ENCODE measurements at regions not wholly inside any gene's neighbourhood (a gene's known extent, or its start where the extent isn't known, plus 50 kb on each side); places are given as distances from the start of the nearest gene placed in this dataset.
A peak's percentile ranks its signal among the peaks of the same experiment; 100 is the strongest.
"Not testable (repeated sequence)": the region's sequence is repeated elsewhere in the genome, so short reads cannot be mapped to it uniquely, and the experiment has no call there.

GRCh38 chr18:75728621-75729020 is 301.1 kb upstream of the SMIM21 start:
- WGBS (ENCODE audit: insufficient coverage), result 76% methylated on average over 2 of the region's 7 CpGs
- Histone ChIP-seq H3K4me1 (ENCODE audit: control insufficient read depth, insufficient read depth, low read length) (no peaks in the 10 kb centered on the region), H3K36me3 (ENCODE audit: control insufficient read depth, insufficient read depth, low read length) (no peaks in the 10 kb centered on the region), H3K9me3 (replicated peaks; ENCODE audit: control insufficient read depth, low read depth, low read length) (no peaks in the 10 kb centered on the region), H3K27ac (ENCODE audit: low read length) (no peak overlapping the region), H3K4me3 (ENCODE audit: low read length) (no peak overlapping the region), H3K27me3 (ENCODE audit: control insufficient read depth, insufficient read depth, low read length) (no peaks in the 10 kb centered on the region)
- no peak for DNase-seq

GRCh38 chr18:75727456-75727855 is 300.0 kb upstream of the SMIM21 start:
- no peak overlapping the region for H3K4me3 ChIP-seq (ENCODE audit: low read length)
- no peaks in the 10 kb centered on the region for H3K27me3 ChIP-seq (ENCODE audit: control insufficient read depth, insufficient read depth, low read length)
- H3K36me3 ChIP-seq (ENCODE audit: control insufficient read depth, insufficient read depth, low read length), result no peaks in the 10 kb centered on the region
- H3K27ac ChIP-seq (ENCODE audit: low read length), result no peak overlapping the region
- no peaks in the 10 kb centered on the region for H3K9me3 ChIP-seq (replicated peaks; ENCODE audit: control insufficient read depth, low read depth, low read length)
- peak; percentile 27 for DNase-seq
- WGBS (ENCODE audit: insufficient coverage), result 65% methylated on average over 6 of the region's 7 CpGs
- no peaks in the 10 kb centered on the region for H3K4me1 ChIP-seq (ENCODE audit: control insufficient read depth, insufficient read depth, low read length)

GRCh38 chr18:75723521-75724340 is 296.2 kb upstream of the SMIM21 start:
- 72% methylated on average over 4 of the region's 10 CpGs for WGBS (ENCODE audit: insufficient coverage)
- Histone ChIP-seq H3K9me3 (replicated peaks; ENCODE audit: control insufficient read depth, low read depth, low read length) (no peaks in the 10 kb centered on the region), H3K4me1 (ENCODE audit: control insufficient read depth, insufficient read depth, low read length) (no peaks in the 10 kb centered on the region), H3K27ac (ENCODE audit: low read length) (no peak overlapping the region), H3K27me3 (ENCODE audit: control insufficient read depth, insufficient read depth, low read length) (no peaks in the 10 kb centered on the region), H3K4me3 (ENCODE audit: low read length) (no peak overlapping the region), H3K36me3 (ENCODE audit: control insufficient read depth, insufficient read depth, low read length) (no peaks in the 10 kb centered on the region)
- DNase-seq, result no peak

- 71% methylated on average over 1 of the region's 3 CpGs for WGBS (ENCODE audit: insufficient coverage)
- no peak overlapping the region for H3K27ac ChIP-seq (ENCODE audit: low read length)
- no peak overlapping the region for H3K4me3 ChIP-seq (ENCODE audit: low read length)
- no peaks in the 10 kb centered on the region for H3K9me3 ChIP-seq (replicated peaks; ENCODE audit: control insufficient read depth, low read depth, low read length)
- no peaks in the 10 kb centered on the region for H3K4me1 ChIP-seq (ENCODE audit: control insufficient read depth, insufficient read depth, low read length)
- no peak for DNase-seq
- H3K27me3 ChIP-seq (ENCODE audit: control insufficient read depth, insufficient read depth, low read length), result no peaks in the 10 kb centered on the region
- no peaks in the 10 kb centered on the region for H3K36me3 ChIP-seq (ENCODE audit: control insufficient read depth, insufficient read depth, low read length)
Observed at GRCh38 chr18:75714766-75715165, 287.3 kb upstream of the SMIM21 start.

GRCh38 chr18:75712124-75712867 is 284.8 kb upstream of the SMIM21 start:
- DNase-seq; H3K4me3 ChIP-seq (ENCODE audit: low read length); H3K9me3 ChIP-seq (replicated peaks; ENCODE audit: control insufficient read depth, low read depth, low read length); H3K27ac ChIP-seq (ENCODE audit: low read length); H3K4me1 ChIP-seq (ENCODE audit: control insufficient read depth, insufficient read depth, low read length); H3K27me3 ChIP-seq (ENCODE audit: control insufficient read depth, insufficient read depth, low read length); H3K36me3 ChIP-seq (ENCODE audit: control insufficient read depth, insufficient read depth, low read length): not testable (repeated sequence)
- 94% methylated on average over 22 of the region's 24 CpGs for WGBS (ENCODE audit: insufficient coverage)

- no peak for DNase-seq
- Histone ChIP-seq H3K4me3 (ENCODE audit: low read length) (no peak overlapping the region), H3K27ac (ENCODE audit: low read length) (no peak overlapping the region), H3K4me1 (ENCODE audit: control insufficient read depth, insufficient read depth, low read length) (no peaks in the 10 kb centered on the region), H3K36me3 (ENCODE audit: control insufficient read depth, insufficient read depth, low read length) (no peaks in the 10 kb centered on the region), H3K9me3 (replicated peaks; ENCODE audit: control insufficient read depth, low read depth, low read length) (peaks cover 13% of the 10 kb centered on the region), H3K27me3 (ENCODE audit: control insufficient read depth, insufficient read depth, low read length) (no peaks in the 10 kb centered on the region)
- 80% methylated on average over 1 of the region's 4 CpGs for WGBS (ENCODE audit: insufficient coverage)
Observed at GRCh38 chr18:75700561-75700960, 273.1 kb upstream of the SMIM21 start.

- WGBS (ENCODE audit: insufficient coverage), result 83% methylated on average over 5 of the region's 7 CpGs
- no peak for DNase-seq
- no peaks in the 10 kb centered on the region for H3K36me3 ChIP-seq (ENCODE audit: control insufficient read depth, insufficient read depth, low read length)
- H3K4me3 ChIP-seq (ENCODE audit: low read length), result no peak overlapping the region
- peaks cover 13% of the 10 kb centered on the region for H3K9me3 ChIP-seq (replicated peaks; ENCODE audit: control insufficient read depth, low read depth, low read length)
- no peaks in the 10 kb centered on the region for H3K27me3 ChIP-seq (ENCODE audit: control insufficient read depth, insufficient read depth, low read length)
- no peak overlapping the region for H3K27ac ChIP-seq (ENCODE audit: low read length)
- H3K4me1 ChIP-seq (ENCODE audit: control insufficient read depth, insufficient read depth, low read length), result peaks cover 5% of the 10 kb centered on the region
Observed at GRCh38 chr18:75698861-75699260, 271.4 kb upstream of the SMIM21 start.

GRCh38 chr18:75697493-75697892 is 270.0 kb upstream of the SMIM21 start:
- no peaks in the 10 kb centered on the region for H3K36me3 ChIP-seq (ENCODE audit: control insufficient read depth, insufficient read depth, low read length)
- H3K27me3 ChIP-seq (ENCODE audit: control insufficient read depth, insufficient read depth, low read length), result no peaks in the 10 kb centered on the region
- WGBS (ENCODE audit: insufficient coverage), result 80% methylated on average over 1 of the region's 4 CpGs
- peaks cover 3% of the 10 kb centered on the region for H3K9me3 ChIP-seq (replicated peaks; ENCODE audit: control insufficient read depth, low read depth, low read length)
- H3K27ac ChIP-seq (ENCODE audit: low read length), result no peak overlapping the region
- no peak overlapping the region for H3K4me3 ChIP-seq (ENCODE audit: low read length)
- DNase-seq, result no peak
- peaks cover 5% of the 10 kb centered on the region for H3K4me1 ChIP-seq (ENCODE audit: control insufficient read depth, insufficient read depth, low read length)

GRCh38 chr18:75696391-75696790 is 268.9 kb upstream of the SMIM21 start:
- Histone ChIP-seq H3K27ac (ENCODE audit: low read length) (no peak overlapping the region), H3K4me1 (ENCODE audit: control insufficient read depth, insufficient read depth, low read length) (peaks cover 5% of the 10 kb centered on the region), H3K27me3 (ENCODE audit: control insufficient read depth, insufficient read depth, low read length) (no peaks in the 10 kb centered on the region), H3K4me3 (ENCODE audit: low read length) (no peak overlapping the region), H3K36me3 (ENCODE audit: control insufficient read depth, insufficient read depth, low read length) (no peaks in the 10 kb centered on the region), H3K9me3 (replicated peaks; ENCODE audit: control insufficient read depth, low read depth, low read length) (no peaks in the 10 kb centered on the region)
- WGBS (ENCODE audit: insufficient coverage), result no CpG with 5 or more reads among the region's 5 CpGs
- no peak for DNase-seq

GRCh38 chr18:75694292-75694691 is 266.8 kb upstream of the SMIM21 start:
- no peak for DNase-seq
- H3K36me3 ChIP-seq (ENCODE audit: control insufficient read depth, insufficient read depth, low read length), result no peaks in the 10 kb centered on the region

More at GRCh38 chr18:75694292-75694691, 266.8 kb upstream of the SMIM21 start:
- Histone ChIP-seq H3K9me3 (replicated peaks; ENCODE audit: control insufficient read depth, low read depth, low read length) (no peaks in the 10 kb centered on the region), H3K4me1 (ENCODE audit: control insufficient read depth, insufficient read depth, low read length) (peaks cover 5% of the 10 kb centered on the region), H3K27me3 (ENCODE audit: control insufficient read depth, insufficient read depth, low read length) (no peaks in the 10 kb centered on the region), H3K4me3 (ENCODE audit: low read length) (no peak overlapping the region), H3K27ac (ENCODE audit: low read length) (no peak overlapping the region)
- 30% methylated on average over 3 of the region's 5 CpGs for WGBS (ENCODE audit: insufficient coverage)
